Trophoblast cell (in vitro differentiated cells and primary cell): ENCODE measurements at regions not wholly inside any gene's neighbourhood (a gene's known extent, or its start where the extent isn't known, plus 50 kb on each side); places are given as distances from the start of the nearest gene placed in this dataset.

Experiments used
- DNase-seq, 2 donors: peaks; one replicate each; pipeline ENCODE4 v3.0.0-alpha.2; 2016
- H2AFZ ChIP-seq: 2 replicates; pipeline ENCODE4 v1.6.1; 2013; ENCODE audit warnings: low read length, moderate library complexity, mild to moderate bottlenecking; ENCODE audit not compliant: insufficient read depth, poor library complexity
- H2AK5ac ChIP-seq: 2 replicates; pipeline ENCODE4 v1.6.1; 2013; ENCODE audit warnings: mild to moderate bottlenecking, low read length
- H2BK120ac ChIP-seq: 2 replicates; pipeline ENCODE4 v1.6.1; 2013; ENCODE audit warnings: low read length, mild to moderate bottlenecking, moderate library complexity; ENCODE audit not compliant: insufficient read depth, poor library complexity
- H2BK12ac ChIP-seq: 2 replicates; pipeline ENCODE4 v1.6.1; 2013; ENCODE audit warnings: mild to moderate bottlenecking, low read length, moderate library complexity
- H2BK5ac ChIP-seq: 2 replicates; pipeline ENCODE4 v1.6.1; 2013; ENCODE audit warnings: low read length, low read depth, moderate library complexity, mild to moderate bottlenecking; ENCODE audit not compliant: poor library complexity
- H3K14ac ChIP-seq: 2 replicates; pipeline ENCODE4 v1.6.1; 2013; ENCODE audit warnings: mild to moderate bottlenecking, low read length
- H3K18ac ChIP-seq: 2 replicates; pipeline ENCODE4 v1.6.1; 2013; ENCODE audit warnings: mild to moderate bottlenecking, low read length
- H3K23ac ChIP-seq: 2 replicates; pipeline ENCODE4 v1.6.1; 2013; ENCODE audit warnings: low read length
- H3K27ac ChIP-seq: 2 replicates; pipeline ENCODE4 v1.5.1; 2013; ENCODE audit warnings: low read depth, mild to moderate bottlenecking, inconsistent platforms, low read length, moderate library complexity
- H3K27me3 ChIP-seq: 2 replicates; pipeline ENCODE4 v1.6.1; 2013; ENCODE audit warnings: inconsistent platforms, mild to moderate bottlenecking, low read length, moderate library complexity; ENCODE audit not compliant: insufficient read depth
- H3K36me3 ChIP-seq, 2 experiments: 1 replicate in 1 of 2; 2 replicates in 1 of 2; pipeline ENCODE4 v1.6.1; 2013; ENCODE audit warnings: low read length in 2 of 2, mild to moderate bottlenecking in 2 of 2, moderate library complexity in 1 of 2; ENCODE audit not compliant: insufficient read depth in 2 of 2, control insufficient read depth in 1 of 2
- H3K4ac ChIP-seq: 2 replicates; pipeline ENCODE4 v1.6.1; 2013; ENCODE audit warnings: low read depth, mild to moderate bottlenecking, low read length, moderate library complexity
- H3K4me1 ChIP-seq, 2 experiments: 1 replicate in 1 of 2; 2 replicates in 1 of 2; pipeline ENCODE4 v1.6.1; 2013; ENCODE audit warnings: low read length in 2 of 2, mild to moderate bottlenecking in 2 of 2, moderate library complexity in 1 of 2; ENCODE audit not compliant: insufficient read depth in 2 of 2, control insufficient read depth in 1 of 2
- H3K4me2 ChIP-seq: 2 replicates; pipeline ENCODE4 v1.6.1; 2013; ENCODE audit warnings: inconsistent platforms, mild to moderate bottlenecking, low read length, moderate library complexity
- H3K4me3 ChIP-seq: 2 replicates; pipeline ENCODE4 v1.5.1; 2013; ENCODE audit warnings: mild to moderate bottlenecking, low read depth, low read length, inconsistent platforms
- H3K79me1 ChIP-seq: one replicate; pipeline ENCODE4 v1.6.1; 2013; ENCODE audit warnings: low read length
- H3K79me2 ChIP-seq: 2 replicates; pipeline ENCODE4 v1.6.1; 2013; ENCODE audit warnings: low read length, mild to moderate bottlenecking; ENCODE audit not compliant: control insufficient read depth, insufficient read depth, poor library complexity
- H3K9ac ChIP-seq: 2 replicates; pipeline ENCODE4 v1.6.1; 2013; ENCODE audit warnings: mild to moderate bottlenecking, low read length
- H3K9me3 ChIP-seq: 2 replicates; pipeline ENCODE4 v1.6.1; 2013; ENCODE audit warnings: low read depth, mild to moderate bottlenecking, control low read depth, inconsistent platforms, low read length; ENCODE audit not compliant: insufficient read depth
- H4K12ac ChIP-seq: 2 replicates; pipeline ENCODE4 v1.6.1; 2013; ENCODE audit warnings: low read depth, mild to moderate bottlenecking, low read length, moderate library complexity
- H4K8ac ChIP-seq: 2 replicates; pipeline ENCODE4 v1.6.1; 2013; ENCODE audit warnings: low read depth, mild to moderate bottlenecking, low read length, moderate library complexity
- H4K91ac ChIP-seq: one replicate; pipeline ENCODE4 v1.6.1; 2013; ENCODE audit warnings: low read depth, mild to moderate bottlenecking, low read length, moderate library complexity
- WGBS: extraction: QIAGEN DNeasy Blood & Tissue Kit; methylation state at CpG from one replicate; pipeline ENCODE4 v1.1.7; 2013; ENCODE audit warnings: missing lambda C conversion rate; ENCODE audit not compliant: insufficient read length, insufficient coverage; ENCODE audit errors: extremely low coverage; 5-methylcytosine and 5-hydroxymethylcytosine counted together

DNA sequence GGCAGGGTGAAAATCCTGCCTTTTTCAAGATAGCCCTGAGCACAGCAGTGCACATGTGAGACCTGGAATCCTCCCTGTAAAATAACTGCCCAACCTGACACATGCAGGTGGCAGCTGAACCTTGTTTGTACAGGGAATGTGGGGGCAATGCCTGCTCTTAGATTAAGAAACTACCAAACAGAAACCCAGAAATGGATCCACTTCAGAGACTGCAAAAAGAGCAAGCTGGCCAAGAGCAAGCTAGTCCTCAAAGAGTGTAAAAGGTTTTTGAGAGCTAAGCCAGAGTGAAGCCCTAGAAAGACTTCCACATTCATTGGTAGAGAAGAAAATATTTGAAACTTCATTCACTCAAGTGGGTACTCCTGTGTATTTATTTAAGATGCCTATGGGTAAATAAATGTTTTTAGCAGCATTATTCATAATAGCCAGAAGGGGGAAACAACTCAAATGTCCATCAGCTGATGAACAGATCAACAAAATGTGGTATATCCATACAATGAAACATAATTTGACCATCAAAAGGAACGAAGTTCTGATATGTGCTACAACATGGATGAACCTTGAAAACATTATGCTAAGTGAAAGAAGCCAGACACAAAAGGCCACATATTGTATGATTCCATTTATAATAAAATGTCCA, 96.0 kb upstream of the TSC22D2 start:
- Histone ChIP-seq H4K8ac (no peak overlapping the region), H3K9ac (no peak overlapping the region), H3K18ac (no peak overlapping the region), H2AK5ac (peak overlapping the region; percentile 36), H3K4ac (no peak overlapping the region), H3K23ac (no peak overlapping the region), H4K91ac (peak overlapping the region; percentile 30), H3K4me3 (no peak overlapping the region), H3K27ac (no peak overlapping the region), H2BK120ac (no peak overlapping the region), H3K4me1 (peaks cover 3 to 10% of the 10 kb centered on the region in 2 experiments), H4K12ac (no peak overlapping the region), H3K36me3 (no peaks in the 10 kb centered on the region), H3K9me3 (no peaks in the 10 kb centered on the region), H2BK5ac (no peak overlapping the region), H3K14ac (no peak overlapping the region), H2BK12ac (peak overlapping the region; percentile 62), H3K79me2 (no peaks in the 10 kb centered on the region), H3K4me2 (no peak overlapping the region), H3K79me1 (peaks cover 3% of the 10 kb centered on the region), H3K27me3 (no peaks in the 10 kb centered on the region), H2AFZ (no peak overlapping the region)
- no CpG with 5 or more reads among the region's 1 CpG for WGBS
- DNase-seq = peak in 1 of 2 donors; percentile 22

DNA sequence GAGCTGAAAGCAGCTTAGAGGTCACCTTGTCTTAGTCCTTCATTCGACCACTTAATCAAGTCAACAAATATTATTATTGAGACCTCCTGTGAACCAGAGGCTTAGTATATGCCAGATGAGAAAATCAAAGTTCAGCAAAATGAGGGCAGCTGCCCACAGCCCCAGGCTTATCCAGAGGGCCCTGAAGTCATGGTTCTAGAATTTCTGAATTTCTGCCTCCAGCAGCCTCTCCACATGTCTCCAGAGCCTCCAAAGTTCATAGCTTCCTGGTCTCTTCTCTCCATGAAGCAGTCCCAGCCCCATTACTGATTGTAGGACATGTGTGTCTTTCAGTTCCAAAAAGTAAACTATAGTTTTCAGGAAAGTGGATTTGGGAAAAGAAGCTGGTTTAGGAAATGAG, 96.9 kb upstream of the TSC22D2 start:
- WGBS = no CpG with 5 or more reads among the region's 1 CpG
- Histone ChIP-seq H3K79me1 (peaks cover 3% of the 10 kb centered on the region), H3K4me3 (no peak overlapping the region), H2AK5ac (no peak overlapping the region), H3K79me2 (no peaks in the 10 kb centered on the region), H2AFZ (no peak overlapping the region), H3K9ac (no peak overlapping the region), H3K9me3 (no peaks in the 10 kb centered on the region), H2BK12ac (peak overlapping the region; percentile 40), H3K14ac (no peak overlapping the region), H3K27me3 (no peaks in the 10 kb centered on the region), H2BK120ac (no peak overlapping the region), H3K4me1 (peaks cover 3 to 10% of the 10 kb centered on the region in 2 experiments), H4K12ac (no peak overlapping the region), H3K27ac (no peak overlapping the region), H3K4me2 (no peak overlapping the region), H3K4ac (no peak overlapping the region), H3K18ac (no peak overlapping the region), H2BK5ac (no peak overlapping the region), H3K36me3 (no peaks in the 10 kb centered on the region), H4K91ac (no peak overlapping the region), H3K23ac (no peak overlapping the region), H4K8ac (no peak overlapping the region)
- DNase-seq = peak; percentile 62 to 72

DNA sequence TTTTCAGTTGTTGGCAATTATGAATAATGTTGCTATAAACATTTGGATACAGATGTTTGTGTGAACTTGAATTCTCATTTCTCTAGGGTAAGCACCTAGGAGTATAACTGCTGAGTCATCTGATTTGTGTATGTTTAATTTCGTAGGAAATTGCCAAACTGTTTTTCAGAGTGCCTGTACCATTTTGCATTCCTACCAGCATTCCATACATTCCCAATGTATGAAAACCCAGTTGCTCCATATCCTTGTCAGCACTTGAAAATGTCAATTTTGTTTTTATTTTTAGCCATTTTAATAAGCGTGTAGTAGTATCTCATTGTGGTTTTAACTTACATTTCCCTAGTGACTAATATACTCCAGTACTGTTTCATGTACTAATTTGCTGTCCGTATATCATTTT, 98.5 kb upstream of the TSC22D2 start:
- no peak overlapping the region for H4K12ac ChIP-seq
- H3K27ac ChIP-seq = no peak overlapping the region
- H2BK12ac ChIP-seq = no peak overlapping the region
- DNase-seq = peak; percentile 36 to 89
- H3K23ac ChIP-seq = no peak overlapping the region
- H3K4me2 ChIP-seq = no peak overlapping the region
- no peak overlapping the region for H2BK5ac ChIP-seq
- H3K14ac ChIP-seq = no peak overlapping the region
- H3K4me3 ChIP-seq = no peak overlapping the region
- no peak overlapping the region for H3K4ac ChIP-seq
- H3K9me3 ChIP-seq = no peaks in the 10 kb centered on the region
- H4K91ac ChIP-seq = no peak overlapping the region
- WGBS = no CpG with 5 or more reads among the region's 3 CpGs
- H3K27me3 ChIP-seq = no peaks in the 10 kb centered on the region
- no peak overlapping the region for H2BK120ac ChIP-seq
- no peak overlapping the region for H3K18ac ChIP-seq
- peaks cover 0 to 6% of the 10 kb centered on the region in 2 experiments for H3K4me1 ChIP-seq
- no peak overlapping the region for H2AFZ ChIP-seq
- H4K8ac ChIP-seq = no peak overlapping the region
- peaks cover 3% of the 10 kb centered on the region for H3K79me1 ChIP-seq
- no peak overlapping the region for H3K9ac ChIP-seq
- H2AK5ac ChIP-seq = no peak overlapping the region
- H3K79me2 ChIP-seq = no peaks in the 10 kb centered on the region
- H3K36me3 ChIP-seq = no peaks in the 10 kb centered on the region

DNA sequence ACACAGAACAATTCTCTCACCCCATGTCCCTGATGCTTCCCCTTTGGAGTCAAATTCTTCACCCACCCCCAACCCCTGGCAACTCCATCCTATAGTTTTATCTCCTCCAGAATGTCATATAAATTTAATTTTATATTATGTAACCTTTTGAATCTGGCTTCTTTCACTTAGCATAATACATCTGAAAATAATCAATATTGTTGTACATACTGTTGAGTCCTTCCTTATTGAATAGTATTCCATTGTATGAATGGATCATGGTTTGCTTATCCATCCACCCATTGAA, 98.9 kb upstream of the TSC22D2 start:
- Histone ChIP-seq H3K4ac (no peak overlapping the region), H2AK5ac (no peak overlapping the region), H3K27me3 (no peaks in the 10 kb centered on the region), H3K4me1 (peaks cover 0 to 3% of the 10 kb centered on the region in 2 experiments), H3K18ac (no peak overlapping the region), H3K79me2 (no peaks in the 10 kb centered on the region), H2BK120ac (no peak overlapping the region), H2BK12ac (no peak overlapping the region), H3K23ac (no peak overlapping the region), H3K4me3 (no peak overlapping the region), H4K8ac (no peak overlapping the region), H3K79me1 (peaks cover 3% of the 10 kb centered on the region), H4K12ac (no peak overlapping the region), H3K27ac (no peak overlapping the region), H4K91ac (no peak overlapping the region), H3K36me3 (no peaks in the 10 kb centered on the region), H3K4me2 (no peak overlapping the region), H3K9me3 (no peaks in the 10 kb centered on the region), H3K9ac (no peak overlapping the region), H3K14ac (no peak overlapping the region), H2BK5ac (no peak overlapping the region), H2AFZ (no peak overlapping the region)
- DNase-seq = no peak
